CMK (cell line): ENCODE measurements at regions not wholly inside any gene's neighbourhood (a gene's known extent, or its start where the extent isn't known, plus 50 kb on each side); places are given as distances from the start of the nearest gene placed in this dataset.
"Not testable (repeated sequence)": the region's sequence is repeated elsewhere in the genome, so short reads cannot be mapped to it uniquely, and the experiment has no call there.

Experiments
- DNase-seq: peaks from one replicate; pipeline ENCODE4 v3.0.0-alpha.2; 2010; ENCODE audit warnings: low read depth

DNA sequence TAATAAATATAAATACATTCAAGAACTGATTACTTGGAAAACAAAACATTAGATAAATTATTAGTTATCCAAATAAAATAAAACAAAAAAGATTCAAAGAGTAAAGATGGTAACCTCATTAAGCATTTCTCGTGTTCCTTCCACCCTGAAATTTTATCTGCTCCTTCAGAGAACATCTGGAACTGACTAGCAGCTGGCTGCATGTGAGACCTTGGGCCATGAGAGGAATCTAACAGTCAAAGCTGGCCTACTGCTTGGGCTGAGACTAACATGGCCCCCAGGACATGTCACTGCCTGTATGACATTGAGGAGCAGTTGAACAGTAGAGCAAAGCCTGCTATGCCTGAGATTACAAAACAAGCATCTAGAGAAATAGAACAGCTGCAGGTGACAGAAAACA lies 208.5 kb upstream of the ZSWIM2 start:
- no peak for DNase-seq

DNA sequence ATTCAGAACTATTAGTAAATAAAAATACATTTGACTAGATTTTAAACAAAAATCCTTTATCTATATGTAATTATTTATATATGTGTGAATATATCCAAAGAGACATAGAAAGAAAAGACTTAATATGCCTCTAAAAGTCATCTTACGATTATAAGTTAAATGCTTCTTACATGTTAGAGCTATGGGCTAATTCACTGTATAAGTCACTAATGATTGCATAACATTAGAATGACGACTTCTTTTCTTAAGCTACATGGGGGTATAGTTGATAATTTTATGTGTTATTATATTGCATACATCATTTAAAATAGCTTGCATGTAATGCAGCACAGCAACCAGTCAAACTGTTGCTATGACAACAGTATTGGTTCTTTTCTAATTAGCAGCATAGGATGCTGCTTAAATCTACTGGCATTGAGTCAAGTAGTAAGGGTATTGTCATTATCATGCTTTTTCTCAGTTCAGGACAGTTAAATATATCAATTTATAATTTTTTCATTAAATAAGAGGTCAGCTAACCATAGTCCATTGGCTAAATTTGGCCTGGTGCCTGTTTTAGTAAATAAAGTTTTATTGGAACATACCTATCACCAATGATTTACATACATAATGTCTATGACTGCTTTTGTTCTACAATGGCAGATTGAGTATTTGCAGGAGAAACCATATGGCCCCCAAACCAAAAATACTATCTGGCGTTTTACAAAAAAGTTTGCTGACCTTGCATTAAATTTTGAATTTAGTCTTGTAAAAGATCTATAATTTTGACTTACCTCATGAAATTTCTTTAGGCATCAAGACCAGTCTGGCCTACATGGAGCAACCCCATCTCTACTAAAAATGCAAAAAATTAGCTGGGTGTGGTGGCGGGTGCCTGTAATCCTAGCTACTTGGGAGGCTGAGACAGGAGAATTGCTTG lies 207.7 kb upstream of the ZSWIM2 start:
- DNase-seq: no peak

DNA sequence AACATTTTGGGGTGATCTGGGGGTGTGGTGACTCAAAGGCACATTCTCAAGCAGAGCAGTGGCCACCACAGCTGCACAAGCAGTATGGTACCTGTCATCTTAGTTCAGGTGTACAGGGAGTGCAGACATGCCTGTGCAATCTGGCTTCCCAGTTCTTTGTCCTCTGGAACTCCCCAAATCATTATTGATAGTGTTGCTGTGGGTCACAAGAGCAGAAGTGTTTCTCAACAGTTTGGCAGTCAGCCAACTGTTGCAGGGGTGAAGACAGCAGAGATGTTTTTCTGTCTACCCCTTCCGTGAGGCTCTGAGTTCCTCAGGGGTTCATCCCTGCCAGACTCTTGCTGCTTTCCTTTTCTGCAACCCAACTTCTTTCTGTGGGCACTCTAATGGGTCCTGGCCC lies 206.5 kb upstream of the ZSWIM2 start:
- DNase-seq: peak; percentile 1

DNA sequence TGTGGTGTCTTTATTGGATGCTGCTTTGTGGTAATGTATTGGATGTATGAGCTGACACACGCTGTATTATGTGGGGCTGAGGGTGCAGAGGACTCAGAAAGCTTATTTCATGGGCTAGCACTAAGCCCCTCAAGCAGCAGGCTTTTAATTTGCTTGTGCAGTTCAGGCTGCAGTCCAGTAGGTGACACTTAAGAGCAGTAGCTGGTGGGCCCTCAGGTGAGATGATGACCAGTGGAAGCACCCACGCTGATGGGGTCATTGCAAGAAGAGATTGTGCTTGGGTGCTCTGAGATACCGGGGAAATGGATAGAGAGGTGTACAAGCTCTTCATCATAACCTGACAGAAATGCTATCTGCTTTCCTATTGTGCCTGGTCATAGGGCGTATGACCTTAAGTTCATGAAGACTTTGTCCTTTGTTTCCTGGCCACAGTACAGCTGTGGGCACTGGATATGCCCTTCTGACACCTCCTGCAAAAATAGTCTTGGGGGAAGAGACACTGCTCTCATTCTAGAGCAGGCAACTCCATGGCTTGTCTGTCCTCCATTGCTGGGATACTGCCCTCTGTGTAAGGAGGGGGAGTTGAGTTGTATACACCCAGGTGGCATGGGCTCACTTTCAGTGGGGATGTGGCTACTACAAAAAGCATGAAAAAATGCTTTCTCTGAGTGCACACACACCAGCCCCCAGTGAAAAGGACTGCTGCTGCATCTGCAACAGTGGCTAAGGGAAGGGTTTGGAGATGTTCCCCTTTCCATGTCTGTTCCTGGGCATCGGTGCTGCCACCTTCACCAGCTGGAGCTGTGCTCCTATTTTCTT lies 205.7 kb upstream of the ZSWIM2 start:
- no peak for DNase-seq

DNA sequence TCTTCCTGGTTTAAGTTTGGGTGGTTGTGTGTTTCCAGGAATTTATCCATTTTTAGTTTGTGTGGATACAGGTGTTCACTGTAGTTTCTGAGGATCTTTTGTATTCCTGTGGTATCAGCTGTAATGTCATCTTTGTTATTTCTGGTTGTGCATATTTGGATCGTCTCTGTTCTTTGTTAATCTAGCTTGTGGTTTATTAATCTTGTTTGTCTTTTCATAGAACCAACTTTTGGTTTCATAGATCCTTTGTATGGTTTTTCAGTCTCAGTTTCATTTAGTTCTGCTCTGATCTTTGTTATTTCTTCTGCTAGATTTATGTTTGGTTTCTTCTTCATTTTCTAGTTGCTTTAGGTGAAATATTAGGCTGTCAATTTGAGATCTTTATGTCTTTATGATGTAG lies 202.4 kb upstream of the ZSWIM2 start:
- no peak for DNase-seq

DNA sequence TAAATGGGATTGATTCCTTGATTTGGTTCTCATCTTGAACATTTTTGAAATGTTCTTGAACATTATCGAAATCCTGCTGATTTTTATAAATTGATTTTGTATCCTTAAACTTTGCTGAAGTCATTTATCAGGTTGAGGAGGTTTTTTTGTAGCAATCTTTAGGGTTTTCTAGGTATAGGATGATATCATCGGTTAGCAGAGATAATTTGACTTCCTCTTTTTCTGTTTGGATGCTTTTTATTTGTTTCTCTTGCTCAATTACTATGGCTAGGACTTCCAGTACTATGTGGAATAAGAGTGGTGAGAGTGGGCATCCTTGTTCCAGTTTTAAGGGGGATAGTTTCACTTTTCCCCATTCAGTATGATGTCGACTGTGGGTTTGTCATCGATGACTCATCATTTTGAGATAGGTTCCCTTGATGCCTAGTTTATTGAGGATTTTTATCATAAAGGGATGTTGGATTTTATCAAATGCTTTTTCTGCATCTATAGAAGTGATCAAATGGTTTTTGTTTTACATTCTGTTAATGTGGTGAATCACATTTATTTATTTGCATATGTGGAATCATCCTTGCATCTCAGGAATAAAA lies 201.5 kb upstream of the ZSWIM2 start:
- no peak for DNase-seq

DNA sequence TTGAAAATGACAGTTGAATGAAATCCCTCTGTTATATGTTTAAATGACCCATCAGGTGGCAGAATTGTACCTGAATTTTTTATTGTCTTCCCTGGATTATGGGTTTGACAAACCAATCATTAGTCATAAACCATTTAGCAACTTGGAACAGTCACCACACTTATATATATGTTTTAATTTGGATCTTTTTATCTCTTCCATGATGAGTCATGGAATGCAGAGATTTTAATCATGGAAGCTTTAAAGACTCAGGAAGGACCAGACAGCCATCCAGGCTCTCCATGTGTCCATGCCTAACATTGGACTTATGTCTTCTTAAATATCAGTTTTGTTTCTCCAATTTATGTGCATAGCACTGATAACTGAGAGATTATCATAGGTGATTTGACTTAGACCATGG lies 188.3 kb upstream of the ZSWIM2 start:
- no peak for DNase-seq

DNA sequence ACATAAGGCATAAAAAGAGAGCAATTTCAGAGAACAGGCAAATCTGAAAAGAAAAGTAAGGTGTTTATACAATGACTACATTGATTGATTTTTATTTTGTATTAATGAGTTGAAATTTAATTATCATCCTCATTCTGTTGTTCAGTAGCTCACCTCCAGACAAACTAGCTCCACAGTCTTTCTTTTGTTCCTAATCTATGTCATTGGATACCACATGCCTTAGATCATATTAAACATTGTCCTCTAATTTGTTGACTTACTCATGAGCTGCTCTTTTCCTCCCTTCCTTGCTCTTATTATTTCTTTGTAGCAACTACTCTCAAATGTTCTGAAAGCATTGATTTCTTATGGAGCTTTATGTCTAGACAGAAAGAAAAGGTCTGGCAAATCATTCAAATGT lies 185.5 kb upstream of the ZSWIM2 start:
- DNase-seq: no peak

DNA sequence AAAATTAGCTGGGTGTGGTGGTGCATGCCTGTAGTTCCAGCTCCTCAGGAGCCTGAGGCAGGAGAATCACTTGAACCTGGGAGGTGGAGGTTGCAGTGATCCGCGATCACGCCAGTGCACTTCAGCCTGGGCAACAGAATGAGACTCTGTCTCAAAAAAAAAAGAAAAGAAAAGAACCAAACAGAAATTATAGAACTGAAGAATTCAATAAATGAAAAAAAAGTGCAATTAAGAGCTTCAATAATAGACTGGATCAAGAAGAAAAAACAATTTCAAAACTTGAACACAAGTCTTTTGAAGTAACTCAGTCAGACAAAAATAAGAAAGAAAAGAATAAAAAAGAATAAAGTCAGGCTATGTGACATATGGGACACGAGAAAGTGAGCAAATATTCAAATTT lies 175.8 kb upstream of the ZSWIM2 start:
- no peak for DNase-seq

DNA sequence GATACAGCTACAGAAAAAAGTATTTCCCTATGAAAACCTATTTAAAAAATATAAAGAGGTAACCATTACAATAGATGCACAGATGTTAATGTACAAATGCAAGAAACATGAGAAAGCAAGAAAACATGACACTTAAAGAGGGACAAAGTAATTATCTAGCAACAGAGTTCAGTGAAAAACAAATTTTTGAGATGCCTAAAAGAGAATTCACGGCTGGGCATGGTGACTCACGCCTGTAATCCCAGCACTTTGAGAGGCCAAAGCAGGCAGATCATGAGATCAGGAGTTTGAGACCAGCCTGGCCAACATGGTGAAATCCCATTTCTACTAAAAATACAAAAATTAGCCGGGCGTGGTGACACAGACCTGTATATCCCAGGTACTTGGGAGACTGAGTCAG lies 175.0 kb upstream of the ZSWIM2 start:
- DNase-seq: not testable (repeated sequence)

DNA sequence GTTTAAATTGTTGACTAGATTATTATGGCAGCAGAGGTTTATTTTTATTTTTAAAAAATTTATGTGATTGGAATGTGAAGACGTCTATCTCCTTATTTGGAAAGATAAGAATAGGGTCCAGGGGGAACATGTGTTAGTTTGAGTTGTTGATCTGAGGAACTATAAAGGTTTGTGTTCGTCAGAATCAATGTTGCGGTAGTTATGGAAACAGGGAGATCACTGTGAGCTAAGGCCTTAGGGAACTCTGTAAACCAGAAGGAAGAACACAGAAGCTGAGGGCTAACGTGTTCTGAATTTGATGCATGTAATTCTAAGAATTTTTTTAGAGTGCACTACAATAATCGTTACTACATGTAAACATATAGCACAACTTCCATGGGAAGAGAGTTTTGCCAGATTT lies 168.5 kb upstream of the ZSWIM2 start:
- no peak for DNase-seq

DNA sequence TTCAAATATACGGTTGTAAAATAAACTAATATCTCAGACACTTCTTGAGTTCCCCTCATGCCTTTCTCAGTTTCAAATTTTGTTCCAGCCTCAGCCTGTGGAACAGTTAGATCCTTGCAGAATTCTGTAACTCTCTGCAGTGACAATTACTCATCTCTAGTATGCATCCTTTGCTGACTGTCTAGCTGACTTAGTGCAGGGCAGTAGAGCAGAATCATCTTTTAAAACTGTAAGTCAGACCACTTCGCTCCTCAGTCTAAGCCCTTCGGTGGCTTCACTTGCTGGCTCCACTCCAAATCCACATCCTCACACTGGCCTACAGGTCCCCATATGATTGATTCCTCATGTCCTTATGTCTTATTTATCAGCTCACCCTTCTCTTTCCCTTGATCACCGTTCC lies 164.1 kb upstream of the ZSWIM2 start:
- no peak for DNase-seq

DNA sequence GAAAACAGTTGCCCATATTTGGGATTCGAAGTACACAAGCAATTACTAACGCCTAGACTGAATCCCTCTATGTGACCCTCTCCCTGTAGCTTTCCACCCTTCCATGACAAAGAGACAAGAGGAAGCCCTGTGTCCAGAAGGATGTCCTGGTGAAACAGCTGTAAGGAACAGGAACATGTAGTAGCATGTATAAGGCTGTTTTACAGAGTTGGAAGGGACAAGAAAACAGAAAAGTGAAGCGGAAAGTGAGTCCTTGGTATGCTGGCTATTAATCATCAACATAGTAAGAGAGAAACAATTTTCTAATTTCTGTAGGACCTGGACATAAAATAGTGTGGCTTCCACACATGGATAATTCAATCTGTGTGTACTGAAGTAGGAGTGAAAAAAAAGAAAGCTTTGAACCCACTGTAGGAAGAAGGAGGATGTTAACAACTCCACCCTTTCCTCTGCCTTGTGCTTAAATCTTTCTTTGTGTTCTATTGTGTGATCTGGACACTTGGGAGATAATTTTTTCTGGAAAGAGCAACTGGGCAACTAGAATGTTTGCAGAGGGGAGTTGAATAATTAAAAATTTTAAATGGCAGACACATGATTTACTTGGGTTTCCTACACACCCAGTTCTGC lies 162.3 kb upstream of the ZSWIM2 start:
- DNase-seq: no peak

DNA sequence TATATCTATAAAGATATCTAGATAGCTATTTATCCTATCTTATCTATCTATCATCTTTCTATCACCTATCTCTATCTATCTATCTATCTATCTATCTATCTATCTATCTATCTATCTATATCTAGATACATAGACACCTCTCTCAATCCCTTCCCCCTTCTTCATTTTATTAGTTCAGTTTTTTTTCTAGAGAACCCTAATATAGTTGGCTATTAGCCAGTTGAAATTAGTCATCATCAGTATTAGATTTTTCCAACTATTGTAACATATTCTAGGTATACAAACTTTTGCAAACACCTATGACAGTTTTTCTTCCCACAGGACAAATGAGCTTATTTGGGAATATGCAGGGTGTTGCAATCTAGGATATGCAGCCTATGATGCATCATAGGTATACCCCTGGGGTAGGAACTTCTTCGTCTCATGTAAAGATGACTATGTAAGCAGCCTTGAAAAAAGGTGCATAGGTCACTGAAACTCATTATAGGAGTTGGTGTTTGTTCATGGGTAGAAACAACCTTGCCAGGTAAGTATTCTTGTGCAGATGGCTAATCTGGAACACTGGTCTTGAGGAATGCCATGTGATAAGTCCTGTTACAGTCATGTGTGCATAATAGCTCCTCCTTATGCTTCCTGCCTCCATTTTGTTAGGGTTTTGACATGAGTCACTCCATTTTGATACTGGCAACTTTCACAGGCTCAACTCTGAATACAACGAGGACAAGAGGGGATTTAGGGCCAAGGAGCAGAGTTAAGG lies 160.7 kb upstream of the ZSWIM2 start:
- DNase-seq: no peak

DNA sequence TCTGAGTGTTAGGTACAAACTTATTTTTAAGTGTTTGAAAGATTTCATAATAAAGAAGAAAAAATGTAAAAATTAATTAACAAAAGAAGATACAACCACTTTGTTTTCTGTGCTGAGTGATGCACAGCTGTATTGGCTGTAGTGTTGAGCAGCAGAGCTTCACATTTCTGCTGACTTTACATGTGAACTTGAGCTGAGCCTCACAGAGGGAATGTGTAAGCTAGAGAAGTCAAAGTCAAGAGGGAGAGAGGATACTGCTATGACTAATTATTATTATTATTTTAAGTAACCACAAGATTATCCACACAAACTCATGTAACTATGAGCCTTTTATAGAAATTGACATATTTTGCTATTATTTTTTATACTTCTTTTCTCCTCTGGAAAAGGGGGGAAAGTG lies 159.1 kb upstream of the ZSWIM2 start:
- DNase-seq: no peak

DNA sequence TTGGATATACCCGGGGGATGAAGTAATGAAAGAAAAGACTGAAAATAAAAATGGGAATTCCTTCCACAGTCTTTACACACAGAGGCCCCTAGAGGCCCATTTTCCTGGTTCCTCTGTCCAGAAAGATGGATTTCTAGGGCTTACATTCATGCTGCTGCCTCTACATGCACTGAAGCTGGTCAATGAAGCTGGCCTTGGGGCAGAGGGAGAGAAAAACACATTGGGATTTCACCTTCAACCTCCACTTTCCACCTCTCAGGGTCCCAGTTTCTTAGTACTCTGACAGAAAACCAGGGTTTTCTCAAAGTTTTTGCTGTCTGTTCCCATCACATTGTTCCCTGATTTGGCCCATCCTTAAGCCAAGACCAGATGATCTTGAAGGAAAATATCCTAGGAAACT lies 154.6 kb upstream of the ZSWIM2 start:
- no peak for DNase-seq

DNA sequence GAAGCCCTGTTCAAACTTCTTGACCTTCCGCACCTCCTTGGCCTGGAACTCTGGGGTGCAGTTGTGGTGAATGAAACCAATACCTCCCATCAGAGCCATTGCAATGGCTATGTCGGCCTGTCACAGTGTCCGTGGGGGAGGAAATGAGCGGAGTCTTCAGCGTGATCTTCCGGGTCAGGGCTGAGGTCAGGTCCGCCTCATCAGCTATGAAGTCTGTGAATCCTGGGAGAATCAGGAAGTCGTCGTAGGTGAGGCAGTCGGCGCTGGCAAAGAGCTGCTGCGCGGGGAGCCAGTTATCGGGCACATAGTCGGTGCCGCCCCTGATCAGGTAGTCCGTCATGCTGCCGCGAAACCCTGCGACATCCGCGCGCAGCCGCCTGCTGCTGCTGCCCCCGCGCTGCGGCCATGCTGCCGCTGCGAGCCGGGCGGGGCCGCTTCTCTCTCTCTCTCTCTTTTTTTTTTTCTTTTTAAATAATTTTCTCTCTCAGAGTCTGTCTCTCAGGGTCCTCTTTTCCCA lies 154.1 kb upstream of the ZSWIM2 start:
- DNase-seq: no peak

DNA sequence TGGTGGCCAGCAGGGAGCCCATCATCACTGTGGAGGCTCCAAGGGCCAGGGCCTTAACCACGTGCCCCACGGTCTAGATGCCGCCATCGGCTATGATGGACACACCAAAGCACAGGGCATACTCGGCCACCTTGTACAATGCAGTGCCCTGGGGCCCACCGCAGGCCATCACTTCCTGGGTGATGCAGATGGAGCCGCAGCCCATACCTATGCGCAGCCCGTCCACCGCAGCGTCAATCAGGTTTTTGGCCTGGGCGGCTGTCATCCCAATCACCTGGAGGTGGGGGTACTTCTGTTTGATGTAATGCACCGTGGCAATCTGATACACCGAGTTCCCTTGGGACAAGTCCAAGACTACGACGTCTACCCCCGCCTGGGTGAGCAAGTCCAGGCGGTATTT lies 153.3 kb upstream of the ZSWIM2 start:
- DNase-seq: no peak

DNA sequence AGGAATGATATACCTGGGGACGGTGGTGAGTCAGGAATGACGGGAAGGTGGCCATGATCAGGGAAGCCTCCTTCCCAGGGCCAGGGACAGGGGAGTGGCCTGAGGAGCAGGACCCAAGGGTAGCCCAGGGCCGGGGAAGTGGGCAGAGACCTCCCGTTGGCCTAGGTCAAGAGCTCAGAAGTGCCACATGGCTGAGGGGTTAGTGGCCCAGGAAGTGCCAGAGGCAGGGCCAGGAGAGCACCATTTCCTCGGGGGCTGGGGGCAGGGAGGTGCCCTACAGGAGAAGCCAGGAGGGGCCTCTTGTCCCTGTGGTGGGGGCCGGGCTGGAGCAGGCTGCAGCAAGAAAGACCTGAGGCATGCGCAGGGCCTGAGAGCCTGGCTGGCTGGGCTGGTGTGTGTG lies 152.3 kb upstream of the ZSWIM2 start:
- DNase-seq: no peak

DNA sequence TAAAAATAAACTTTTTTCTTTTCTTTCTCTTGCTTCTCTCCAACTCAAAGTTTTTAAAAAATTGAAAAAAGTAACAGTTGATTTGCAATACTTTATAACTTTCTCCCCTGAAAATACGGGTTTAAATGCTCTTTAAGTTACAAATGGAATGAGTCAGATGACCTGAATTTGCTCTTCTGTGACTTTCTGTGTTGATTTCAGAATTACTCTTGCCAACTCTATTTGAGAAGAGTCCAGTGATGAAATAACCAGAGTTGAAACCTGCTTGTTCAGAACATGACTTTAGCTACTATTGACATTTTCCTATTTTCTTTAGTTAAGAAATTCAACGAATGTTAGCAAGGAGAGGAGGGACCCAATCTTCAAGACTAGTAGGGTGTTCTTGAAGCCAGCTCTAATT lies 146.1 kb upstream of the ZSWIM2 start:
- DNase-seq: no peak

DNA sequence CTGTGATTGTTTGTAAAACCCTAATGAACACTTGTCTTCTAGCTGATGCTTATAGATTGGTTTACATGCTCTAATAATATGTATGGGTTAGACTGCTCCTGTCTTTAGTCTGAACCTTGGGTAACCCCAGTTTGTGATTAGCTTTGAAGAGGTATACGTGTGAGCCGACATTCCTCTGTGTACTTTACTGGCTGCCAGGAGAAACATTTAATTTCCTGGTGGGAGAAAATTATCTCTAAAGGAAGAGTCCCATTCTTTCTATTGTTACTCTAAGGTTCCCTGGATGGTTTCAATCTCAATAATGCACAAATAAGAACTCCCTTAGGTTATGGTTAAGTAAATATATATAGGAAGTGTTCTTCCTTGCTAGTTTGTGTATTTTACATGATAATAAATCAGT lies 143.6 kb upstream of the ZSWIM2 start:
- no peak for DNase-seq
